Motor neuron (in vitro differentiated cells): ENCODE measurements at regions not wholly inside any gene's neighbourhood (a gene's known extent, or its start where the extent isn't known, plus 50 kb on each side); places are given as distances from the start of the nearest gene placed in this dataset.
"Not testable (repeated sequence)": the region's sequence is repeated elsewhere in the genome, so short reads cannot be mapped to it uniquely, and the experiment has no call there.

ENCODE experiments used
- ATAC-seq, 8 experiments: fragments of 200-7000 bp; cut with Tn5 transposase; replicated peaks in 6 of 8; 2 replicates each; pipeline ENCODE4 v1.8.0; 2021; ENCODE audit warnings: mild to moderate bottlenecking in 8 of 8, moderate library complexity in 8 of 8
- H3K27ac ChIP-seq, 2 donors: fragments of 250-450 bp; sonication (Bioruptor Pico); 2 replicates each; pipeline ENCODE4 v1.9.0; 2021; ENCODE audit warnings: antibody characterized with exemption in 2 of 2, mild to moderate bottlenecking in 2 of 2, moderate library complexity in 1 of 2
- H3K4me1 ChIP-seq, 2 donors: fragments of 250-450 bp; sonication (Bioruptor Pico); replicated peaks in 1 of 2; 2 replicates each; pipeline ENCODE4 v1.6.1; 2021; ENCODE audit warnings: antibody characterized with exemption in 2 of 2, mild to moderate bottlenecking in 2 of 2, moderate library complexity in 1 of 2
- H3K4me3 ChIP-seq, 5 donors: fragments of 250-450 bp; sonication (Bioruptor Pico); 2 replicates each; pipeline ENCODE4 v1.9.0; 2021; ENCODE audit warnings: antibody characterized with exemption in 5 of 5, mild to moderate bottlenecking in 5 of 5, moderate library complexity in 4 of 5
- WGBS, 10 experiments: fragments of 450-650 bp; shearing (Covaris generic); methylation state at CpG; one replicate each; pipeline ENCODE4 v1.0.0; 2022; 5-methylcytosine and 5-hydroxymethylcytosine counted together
- in situ Hi-C, 9 experiments: fragments of 400-800 bp; cut with MboI; loops; one replicate each; pipeline ENCODE4 v1.15.0; 2021; ENCODE audit warnings: low sequenced_read_pairs in 9 of 9, low pct_unique_long_range_greater_than_20kb in 2 of 9; ENCODE audit not compliant: unreplicated experiment in 9 of 9

GRCh38 chr5:125972706-125973105 lies 450.5 kb upstream of the GRAMD2B start:
- 61 to 100% (median 86%) methylated on average over 1 to 3 of the region's 3 CpGs for WGBS, 10 experiments
- in situ Hi-C loops, result no loop called here

GRCh38 chr5:125974679-125975078 lies 448.5 kb upstream of the GRAMD2B start:
- in situ Hi-C loops, result no loop called here
- Histone ChIP-seq H3K4me3 (no peak overlapping the region), H3K27ac (no peak overlapping the region), H3K4me1 (peaks cover 28 to 44% of the 10 kb centered on the region in 2 donors)
- 0 to 100% (median 26%) methylated on average over 1 to 3 of the region's 3 CpGs; no CpG with 5 or more reads in 2 of the 10 experiments for WGBS, 10 experiments
- peak in 5 of 8 experiments; percentile 49 to 94 (median 66) for ATAC-seq

More at GRCh38 chr5:125972706-125973105, 450.5 kb upstream of the GRAMD2B start:
- no peak for ATAC-seq
- Histone ChIP-seq H3K4me3 (no peak overlapping the region), H3K4me1 (peaks cover 38 to 50% of the 10 kb centered on the region in 2 donors), H3K27ac (no peak overlapping the region)

GRCh38 chr5:125976421-125977000 lies 446.7 kb upstream of the GRAMD2B start:
- WGBS, 10 experiments, result 17 to 100% (median 56%) methylated on average over 1 to 2 of the region's 2 CpGs; no CpG with 5 or more reads in 1 of the 10 experiments
- H3K27ac ChIP-seq, result no peak overlapping the region
- peaks cover 14 to 31% of the 10 kb centered on the region in 2 donors for H3K4me1 ChIP-seq
- no peak overlapping the region for H3K4me3 ChIP-seq
- peak in 1 of 8 experiments; percentile 28 for ATAC-seq
- in situ Hi-C loops, result no loop called here

GRCh38 chr5:125978015-125978414 lies 445.2 kb upstream of the GRAMD2B start:
- Histone ChIP-seq H3K4me3 (no peak overlapping the region), H3K27ac (no peak overlapping the region), H3K4me1 (peaks cover 8 to 27% of the 10 kb centered on the region in 2 donors)
- ATAC-seq, result no peak
- in situ Hi-C loops, result no loop called here
- 60 to 100% (median 89%) methylated on average over 1 to 3 of the region's 3 CpGs; no CpG with 5 or more reads in 1 of the 10 experiments for WGBS, 10 experiments

- in situ Hi-C loops, result no loop called here
- WGBS, 10 experiments, result 41 to 94% (median 68%) methylated on average over 2 to 4 of the region's 4 CpGs
- Histone ChIP-seq H3K4me3 (no peak overlapping the region), H3K4me1 (peaks cover 7 to 23% of the 10 kb centered on the region in 2 donors), H3K27ac (no peak overlapping the region)
- peak in 3 of 8 experiments; percentile 14 to 48 (median 35) for ATAC-seq
Observed at GRCh38 chr5:125979636-125980035, 443.6 kb upstream of the GRAMD2B start.

- Histone ChIP-seq H3K4me1 (peaks cover 3 to 17% of the 10 kb centered on the region in 2 donors), H3K4me3 (no peak overlapping the region), H3K27ac (no peak overlapping the region)
- in situ Hi-C loops, result no loop called here
- ATAC-seq, result no peak
Observed at GRCh38 chr5:125981016-125981415, 442.2 kb upstream of the GRAMD2B start.

GRCh38 chr5:125987677-125988255 lies 435.4 kb upstream of the GRAMD2B start:
- WGBS, 10 experiments, result 92 to 100% (median 100%) methylated on average over 1 to 2 of the region's 2 CpGs; no CpG with 5 or more reads in 3 of the 10 experiments
- H3K27ac ChIP-seq, result no peak overlapping the region
- no peak for ATAC-seq
- in situ Hi-C loops, result no loop called here
- no peak overlapping the region for H3K4me3 ChIP-seq
- no peaks in the 10 kb centered on the region for H3K4me1 ChIP-seq

GRCh38 chr5:125992050-125992449 lies 431.2 kb upstream of the GRAMD2B start:
- no peak overlapping the region for H3K27ac ChIP-seq
- no peaks in the 10 kb centered on the region for H3K4me1 ChIP-seq
- no peak for ATAC-seq
- no peak overlapping the region for H3K4me3 ChIP-seq
- WGBS, 10 experiments, result 52 to 98% (median 88%) methylated on average over 2 to 4 of the region's 4 CpGs
- in situ Hi-C loops, result no loop called here

- WGBS, 10 experiments, result 83 to 100% (median 95%) methylated on average over 1 to 5 of the region's 5 CpGs
- H3K4me1 ChIP-seq, result peaks cover 17 to 44% of the 10 kb centered on the region in 2 donors
- ATAC-seq, in situ Hi-C loops, H3K4me3 ChIP-seq, H3K27ac ChIP-seq: not testable (repeated sequence)
Observed at GRCh38 chr5:125999271-126000030, 423.8 kb upstream of the GRAMD2B start.

GRCh38 chr5:126000507-126000906 lies 422.7 kb upstream of the GRAMD2B start:
- in situ Hi-C loops, result no loop called here
- Histone ChIP-seq H3K4me1 (peaks cover 17 to 55% of the 10 kb centered on the region in 2 donors), H3K27ac (no peak overlapping the region), H3K4me3 (no peak overlapping the region)
- peak in 5 of 8 experiments; percentile 25 to 79 (median 66) for ATAC-seq

GRCh38 chr5:126002222-126002897 lies 420.8 kb upstream of the GRAMD2B start:
- ATAC-seq, result peak in 6 of 8 experiments; percentile 24 to 60 (median 40)
- no peak overlapping the region for H3K4me3 ChIP-seq
- H3K27ac ChIP-seq, result no peak overlapping the region
- peaks cover 17 to 56% of the 10 kb centered on the region in 2 donors for H3K4me1 ChIP-seq
- 39 to 100% (median 87%) methylated on average over 1 to 7 of the region's 7 CpGs; no CpG with 5 or more reads in 1 of the 10 experiments for WGBS, 10 experiments
- in situ Hi-C loops, result no loop called here

- ATAC-seq, result peak in 4 of 8 experiments; percentile 21 to 99 (median 92)
- in situ Hi-C loops, result no loop called here
- 0 to 100% (median 38%) methylated on average over 1 to 3 of the region's 3 CpGs; no CpG with 5 or more reads in 2 of the 10 experiments for WGBS, 10 experiments
- no peak overlapping the region for H3K27ac ChIP-seq
- H3K4me3 ChIP-seq, result no peak overlapping the region
- H3K4me1 ChIP-seq, result peaks cover 17 to 56% of the 10 kb centered on the region in 2 donors
Observed at GRCh38 chr5:126003309-126003708, 419.9 kb upstream of the GRAMD2B start.

GRCh38 chr5:126004636-126005035 lies 418.6 kb upstream of the GRAMD2B start:
- H3K27ac ChIP-seq, result no peak overlapping the region
- H3K4me1 ChIP-seq, result peaks cover 20 to 56% of the 10 kb centered on the region in 2 donors
- H3K4me3 ChIP-seq, result no peak overlapping the region
- 46 to 80% (median 65%) methylated on average over 1 to 2 of the region's 2 CpGs; no CpG with 5 or more reads in 1 of the 10 experiments for WGBS, 10 experiments
- ATAC-seq, result peak in 5 of 8 experiments; percentile 60 to 89 (median 76)
- in situ Hi-C loops, result no loop called here
